SK-N-SH (cell line): ENCODE measurements at regions not wholly inside any gene's neighbourhood (a gene's known extent, or its start where the extent isn't known, plus 50 kb on each side); places are given as distances from the start of the nearest gene placed in this dataset.

Experiments
- FOXM1 ChIP-seq: IDR thresholded peaks from 2 replicates; pipeline ENCODE4 v1.4.0; 2012; ENCODE audit warnings: low read depth, mild to moderate bottlenecking
- MAX ChIP-seq: IDR thresholded peaks from 2 replicates; pipeline ENCODE4 v1.4.0; 2012; ENCODE audit warnings: low read depth
- NFIC ChIP-seq: IDR thresholded peaks from 2 replicates; pipeline ENCODE4 v1.4.0; 2012; ENCODE audit warnings: borderline replicate concordance
- POLR2AphosphoS5 ChIP-seq: IDR thresholded peaks from 2 replicates; pipeline ENCODE4 v1.6.1; 2012; ENCODE audit warnings: low read depth, low read length
- RCOR1 ChIP-seq: fragments of 150-350 bp; IDR thresholded peaks from 2 replicates; pipeline ENCODE4 v1.6.1; 2017; ENCODE audit warnings: antibody characterized with exemption, low read length
- REST ChIP-seq: IDR thresholded peaks from 2 replicates; pipeline ENCODE4 v1.6.1; 2012; ENCODE audit warnings: mild to moderate bottlenecking, low read depth, low read length, moderate library complexity
- TF ChIP-seq, protein P1 (sequence below): fragments of 200-600 bp; sonication (generic); IDR thresholded peaks from 2 replicates; pipeline ENCODE4 v1.6.1; 2017; ENCODE audit warnings: antibody characterized with exemption, mild to moderate bottlenecking, moderate library complexity
- TF ChIP-seq, protein P2 (sequence below): fragments of 150-350 bp; IDR thresholded peaks from 2 replicates; pipeline ENCODE4 v1.6.1; 2017; ENCODE audit warnings: antibody characterized with exemption, low read length, low read depth, borderline replicate concordance

DNA sequence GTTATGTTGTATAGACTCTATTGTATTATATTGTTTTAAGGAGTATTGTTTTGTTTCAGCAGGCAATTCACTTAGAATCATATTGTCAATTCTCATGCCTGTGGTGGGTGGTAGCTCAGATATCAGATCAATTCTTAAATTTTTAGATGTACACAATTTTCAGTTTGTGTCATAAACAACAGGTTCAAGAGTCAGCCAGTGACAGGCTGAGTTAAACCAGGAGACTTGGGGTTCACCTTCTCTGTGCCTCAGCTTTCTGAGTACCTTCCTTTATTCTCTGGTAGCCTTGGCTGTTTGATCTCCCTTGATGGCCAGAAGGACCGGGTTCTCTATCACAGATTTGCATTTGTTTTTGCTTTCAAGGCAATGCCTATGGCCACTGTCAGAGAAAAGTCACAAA, 199.9 kb upstream of the KCNMB2 start:
- TF ChIP-seq REST (no peak), MAX (no peak), RCOR1 (no peak), NFIC (no peak), POLR2AphosphoS5 (no peak), FOXM1 (no peak)
- TF ChIP-seq, protein P1, sequence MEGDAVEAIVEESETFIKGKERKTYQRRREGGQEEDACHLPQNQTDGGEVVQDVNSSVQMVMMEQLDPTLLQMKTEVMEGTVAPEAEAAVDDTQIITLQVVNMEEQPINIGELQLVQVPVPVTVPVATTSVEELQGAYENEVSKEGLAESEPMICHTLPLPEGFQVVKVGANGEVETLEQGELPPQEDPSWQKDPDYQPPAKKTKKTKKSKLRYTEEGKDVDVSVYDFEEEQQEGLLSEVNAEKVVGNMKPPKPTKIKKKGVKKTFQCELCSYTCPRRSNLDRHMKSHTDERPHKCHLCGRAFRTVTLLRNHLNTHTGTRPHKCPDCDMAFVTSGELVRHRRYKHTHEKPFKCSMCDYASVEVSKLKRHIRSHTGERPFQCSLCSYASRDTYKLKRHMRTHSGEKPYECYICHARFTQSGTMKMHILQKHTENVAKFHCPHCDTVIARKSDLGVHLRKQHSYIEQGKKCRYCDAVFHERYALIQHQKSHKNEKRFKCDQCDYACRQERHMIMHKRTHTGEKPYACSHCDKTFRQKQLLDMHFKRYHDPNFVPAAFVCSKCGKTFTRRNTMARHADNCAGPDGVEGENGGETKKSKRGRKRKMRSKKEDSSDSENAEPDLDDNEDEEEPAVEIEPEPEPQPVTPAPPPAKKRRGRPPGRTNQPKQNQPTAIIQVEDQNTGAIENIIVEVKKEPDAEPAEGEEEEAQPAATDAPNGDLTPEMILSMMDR = no peak
- TF ChIP-seq, protein P2, sequence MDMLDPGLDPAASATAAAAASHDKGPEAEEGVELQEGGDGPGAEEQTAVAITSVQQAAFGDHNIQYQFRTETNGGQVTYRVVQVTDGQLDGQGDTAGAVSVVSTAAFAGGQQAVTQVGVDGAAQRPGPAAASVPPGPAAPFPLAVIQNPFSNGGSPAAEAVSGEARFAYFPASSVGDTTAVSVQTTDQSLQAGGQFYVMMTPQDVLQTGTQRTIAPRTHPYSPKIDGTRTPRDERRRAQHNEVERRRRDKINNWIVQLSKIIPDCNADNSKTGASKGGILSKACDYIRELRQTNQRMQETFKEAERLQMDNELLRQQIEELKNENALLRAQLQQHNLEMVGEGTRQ = no peak
